HepG2 (cell line): ENCODE measurements at regions not wholly inside any gene's neighbourhood (a gene's known extent, or its start where the extent isn't known, plus 50 kb on each side); places are given as distances from the start of the nearest gene placed in this dataset.

Experiments used
- AFF4 ChIP-seq: sonication (generic); formaldehyde crosslinking; IDR thresholded peaks from 2 replicates; pipeline ENCODE4 v1.4.0; 2020; ENCODE audit warnings: missing genetic modification reagents
- BCL3 ChIP-seq: sonication (generic); formaldehyde crosslinking; IDR thresholded peaks from 2 replicates; pipeline ENCODE4 v1.5.1; 2020; ENCODE audit warnings: mild to moderate bottlenecking, missing genetic modification reagents, moderate library complexity
- CBFB ChIP-seq: sonication (generic); formaldehyde crosslinking; IDR thresholded peaks from 2 replicates; pipeline ENCODE4 v1.4.0; 2020; ENCODE audit warnings: missing genetic modification reagents
- EED ChIP-seq: sonication (generic); formaldehyde crosslinking; IDR thresholded peaks from 2 replicates; pipeline ENCODE4 v1.5.0; 2020; ENCODE audit warnings: mild to moderate bottlenecking, missing genetic modification reagents
- MEF2D ChIP-seq: sonication (generic); formaldehyde crosslinking; IDR thresholded peaks from 2 replicates; pipeline ENCODE4 v1.5.1; 2020; ENCODE audit warnings: mild to moderate bottlenecking, missing genetic modification reagents
- PAX8 ChIP-seq: sonication (generic); formaldehyde crosslinking; IDR thresholded peaks from 2 replicates; pipeline ENCODE4 v1.8.0; 2022; ENCODE audit warnings: mild to moderate bottlenecking, missing genetic modification reagents, borderline replicate concordance
- ZNF30 ChIP-seq: sonication (generic); formaldehyde crosslinking; IDR thresholded peaks from 2 replicates; pipeline ENCODE4 v1.5.0; 2020; ENCODE audit warnings: mild to moderate bottlenecking, missing genetic modification reagents

- TF ChIP-seq EED = no peak
- no peak for TF ChIP-seq ZNF30 (CRISPR knock-in tag)
- TF ChIP-seq CBFB (CRISPR knock-in tag) = no peak
- no peak for TF ChIP-seq MEF2D (CRISPR knock-in tag)
- TF ChIP-seq AFF4 (CRISPR knock-in tag) = no peak
- no peak for TF ChIP-seq PAX8 (CRISPR knock-in tag)
- no peak for TF ChIP-seq BCL3 (CRISPR knock-in tag)
Measured at GRCh38 chr11:96779030-96779429, 389.2 kb downstream of the JRKL start.
